IPS-20b (cell line): ENCODE measurements at regions not wholly inside any gene's neighbourhood (a gene's known extent, or its start where the extent isn't known, plus 50 kb on each side); places are given as distances from the start of the nearest gene placed in this dataset.

Experiments
- H3K27ac ChIP-seq: one replicate; pipeline ENCODE4 v1.5.1; 2013; ENCODE audit warnings: low read length
- H3K27me3 ChIP-seq: 2 replicates; pipeline ENCODE4 v1.6.1; 2013; ENCODE audit warnings: mild to moderate bottlenecking, low read length, inconsistent platforms; ENCODE audit not compliant: insufficient read depth
- H3K36me3 ChIP-seq: 2 replicates; pipeline ENCODE4 v1.6.1; 2013; ENCODE audit warnings: low read depth, mild to moderate bottlenecking, inconsistent platforms, low read length, moderate library complexity; ENCODE audit not compliant: insufficient read depth
- H3K4me1 ChIP-seq: 2 replicates; pipeline ENCODE4 v1.6.1; 2013; ENCODE audit warnings: mild to moderate bottlenecking, control low read depth, inconsistent platforms, low read length, moderate library complexity; ENCODE audit not compliant: insufficient read depth
- H3K4me3 ChIP-seq: 2 replicates; pipeline ENCODE4 v1.5.1; 2013; ENCODE audit warnings: mild to moderate bottlenecking, low read length, inconsistent platforms
- H3K9ac ChIP-seq: 2 replicates; pipeline ENCODE4 v1.6.1; 2013; ENCODE audit warnings: low read depth, mild to moderate bottlenecking, inconsistent platforms, low read length, moderate library complexity
- H3K9me3 ChIP-seq: 2 replicates; pipeline ENCODE4 v1.6.1; 2013; ENCODE audit warnings: mild to moderate bottlenecking, low read depth, low read length, inconsistent platforms; ENCODE audit not compliant: insufficient read depth

DNA sequence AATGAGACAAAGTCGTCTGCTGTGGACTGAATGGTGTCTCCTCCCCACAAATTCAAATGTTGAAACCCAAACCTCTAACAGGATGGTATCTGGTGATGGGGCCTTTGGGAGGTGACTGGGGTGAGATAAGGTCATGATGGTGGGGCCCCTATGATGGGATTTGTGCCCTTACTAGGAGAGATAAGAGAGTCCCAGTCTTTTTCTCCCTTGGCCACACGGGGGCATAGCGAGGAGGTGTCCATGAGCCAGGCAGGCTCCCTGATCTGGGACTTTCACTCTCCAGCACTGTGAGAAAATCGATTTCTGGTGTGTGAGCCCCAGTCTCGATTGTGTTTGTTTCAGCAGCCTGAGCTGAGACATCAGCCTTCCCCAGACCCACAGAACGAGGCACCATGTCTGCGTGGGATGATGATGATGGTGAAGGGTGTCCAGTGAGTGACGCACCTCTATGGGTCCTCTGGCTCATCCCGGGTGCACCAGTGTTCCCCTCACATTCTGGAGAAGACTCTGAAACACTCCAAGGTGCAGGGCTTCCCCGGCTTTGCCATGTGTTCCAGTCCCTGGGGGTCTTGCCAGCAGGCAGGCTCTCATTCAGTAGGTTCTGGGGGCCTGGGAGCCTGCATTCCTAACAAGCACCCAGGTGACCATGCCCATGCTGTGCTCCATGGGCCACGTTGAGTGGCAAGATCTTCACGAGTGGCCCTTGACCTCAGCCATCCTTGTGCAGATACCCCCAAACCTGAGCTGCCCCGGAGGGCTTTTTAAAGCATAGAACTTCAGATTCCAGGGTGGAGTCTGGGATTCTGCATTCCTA lies 363.0 kb downstream of the CTTN start:
- no peak overlapping the region for H3K4me3 ChIP-seq

DNA sequence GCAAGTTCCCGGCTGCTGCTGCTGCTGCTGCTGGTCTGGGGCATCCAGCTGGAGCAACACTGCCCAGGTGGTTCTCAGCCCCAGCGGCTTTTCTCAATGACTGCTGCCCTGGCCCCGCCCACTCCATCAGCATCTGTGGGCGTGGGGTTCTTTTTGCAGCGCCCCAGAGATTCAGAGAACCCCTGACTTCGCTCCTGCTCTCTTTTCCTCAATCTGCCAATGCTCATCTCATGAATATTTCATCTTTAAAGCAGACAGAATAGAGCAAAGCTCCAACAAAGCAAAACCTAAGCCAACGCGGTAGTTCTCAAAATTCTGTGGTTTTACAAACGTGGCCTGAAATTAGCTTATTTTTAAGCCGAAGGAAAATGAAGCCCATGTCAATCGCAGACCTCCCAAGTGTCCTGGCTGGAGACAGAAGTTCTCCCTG lies 363.6 kb downstream of the CTTN start:
- Histone ChIP-seq H3K36me3 (no peaks in the 10 kb centered on the region), H3K27me3 (no peaks in the 10 kb centered on the region), H3K4me3 (no peak overlapping the region), H3K9ac (no peak overlapping the region), H3K9me3 (no peaks in the 10 kb centered on the region), H3K4me1 (peaks cover 8% of the 10 kb centered on the region), H3K27ac (no peak overlapping the region)

More for the DNA sequence above, 363.0 kb downstream of the CTTN start:
- Histone ChIP-seq H3K9ac (no peak overlapping the region), H3K9me3 (no peaks in the 10 kb centered on the region), H3K4me1 (peaks cover 8% of the 10 kb centered on the region), H3K27me3 (no peaks in the 10 kb centered on the region), H3K36me3 (no peaks in the 10 kb centered on the region), H3K27ac (no peak overlapping the region)

- no peaks in the 10 kb centered on the region for H3K36me3 ChIP-seq
- no peak overlapping the region for H3K27ac ChIP-seq
- H3K4me3 ChIP-seq: no peak overlapping the region
- no peaks in the 10 kb centered on the region for H3K9me3 ChIP-seq
- peaks cover 8% of the 10 kb centered on the region for H3K4me1 ChIP-seq
- H3K9ac ChIP-seq: no peak overlapping the region
- H3K27me3 ChIP-seq: no peaks in the 10 kb centered on the region
Observed at GRCh38 chr11:70762810-70763209, 364.5 kb downstream of the CTTN start.

DNA sequence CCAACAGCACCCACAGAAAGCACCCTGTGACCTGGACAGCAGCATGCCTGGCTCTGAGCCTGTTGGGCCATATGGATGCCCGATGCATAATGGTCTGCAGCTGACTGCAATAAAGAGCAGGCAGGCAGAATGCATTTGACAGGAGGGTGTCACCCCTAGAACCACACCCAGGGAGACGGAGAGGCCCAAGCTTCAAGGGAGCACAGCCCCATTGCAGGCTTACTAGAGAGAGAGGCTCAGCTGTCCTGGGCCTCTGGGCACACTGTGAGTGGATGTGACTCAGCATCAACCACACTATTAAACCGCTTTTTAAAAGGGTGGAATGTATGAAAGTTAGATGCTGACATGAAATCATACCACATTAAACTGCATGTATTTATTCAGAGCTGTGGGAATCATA lies 365.3 kb downstream of the CTTN start:
- H3K27me3 ChIP-seq: no peaks in the 10 kb centered on the region
- H3K9me3 ChIP-seq: no peaks in the 10 kb centered on the region
- H3K4me3 ChIP-seq: no peak overlapping the region
- no peak overlapping the region for H3K9ac ChIP-seq
- no peak overlapping the region for H3K27ac ChIP-seq
- H3K36me3 ChIP-seq: no peaks in the 10 kb centered on the region
- H3K4me1 ChIP-seq: peaks cover 8% of the 10 kb centered on the region

- Histone ChIP-seq H3K9ac (no peak overlapping the region), H3K27ac (no peak overlapping the region), H3K9me3 (no peaks in the 10 kb centered on the region), H3K36me3 (no peaks in the 10 kb centered on the region), H3K4me1 (peaks cover 8% of the 10 kb centered on the region), H3K27me3 (no peaks in the 10 kb centered on the region), H3K4me3 (no peak overlapping the region)
Observed at GRCh38 chr11:70764356-70764905, 366.1 kb downstream of the CTTN start.

GRCh38 chr11:70766901-70767300 lies 368.6 kb downstream of the CTTN start:
- Histone ChIP-seq H3K27ac (no peak overlapping the region), H3K4me3 (no peak overlapping the region), H3K9ac (no peak overlapping the region), H3K27me3 (no peaks in the 10 kb centered on the region), H3K36me3 (no peaks in the 10 kb centered on the region), H3K9me3 (no peaks in the 10 kb centered on the region), H3K4me1 (no peaks in the 10 kb centered on the region; the same call in 1 of the 2 replicates)

DNA sequence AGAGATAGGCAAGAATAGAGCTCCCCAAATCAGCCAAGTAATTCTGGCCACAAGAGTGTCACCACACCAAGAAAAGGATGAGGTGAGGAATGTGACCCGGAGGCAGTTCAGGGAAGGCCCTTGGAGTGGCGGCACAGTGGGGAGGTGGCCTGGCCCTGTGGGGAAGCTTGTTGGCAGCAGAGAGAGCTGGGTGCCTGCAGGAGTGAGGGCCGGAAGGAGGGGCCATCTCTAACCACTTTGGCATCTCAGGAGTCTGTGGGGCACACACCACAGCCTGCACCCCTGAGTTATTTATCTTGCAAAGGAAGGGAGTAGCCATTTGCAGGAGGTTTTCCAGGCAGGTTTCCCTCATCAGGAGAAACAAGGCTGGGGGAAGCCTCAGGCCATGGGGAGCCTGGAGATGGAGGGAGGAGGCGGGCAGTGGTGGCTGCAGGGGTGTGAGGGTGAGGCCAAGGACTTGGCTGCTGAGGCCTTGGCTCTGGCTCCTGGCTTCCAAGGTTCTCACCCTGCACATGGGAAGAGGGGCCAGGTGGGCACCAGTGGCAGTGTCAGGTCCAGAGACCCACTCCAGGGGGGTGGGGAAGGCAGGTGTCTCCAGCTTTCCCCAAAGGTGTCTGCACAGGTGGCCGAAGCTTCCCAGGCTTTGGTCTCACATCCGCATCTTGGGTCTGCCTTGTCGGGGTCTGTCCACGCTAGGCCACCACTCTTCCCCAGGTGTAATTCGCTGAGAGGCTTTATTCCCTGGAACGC lies 370.2 kb downstream of the CTTN start:
- peaks cover 7% of the 10 kb centered on the region; the same call in 1 of the 2 replicates for H3K4me1 ChIP-seq
- H3K27ac ChIP-seq: no peak overlapping the region
- H3K9me3 ChIP-seq: no peaks in the 10 kb centered on the region
- H3K27me3 ChIP-seq: no peaks in the 10 kb centered on the region
- no peaks in the 10 kb centered on the region for H3K36me3 ChIP-seq
- H3K9ac ChIP-seq: no peak overlapping the region
- no peak overlapping the region for H3K4me3 ChIP-seq

DNA sequence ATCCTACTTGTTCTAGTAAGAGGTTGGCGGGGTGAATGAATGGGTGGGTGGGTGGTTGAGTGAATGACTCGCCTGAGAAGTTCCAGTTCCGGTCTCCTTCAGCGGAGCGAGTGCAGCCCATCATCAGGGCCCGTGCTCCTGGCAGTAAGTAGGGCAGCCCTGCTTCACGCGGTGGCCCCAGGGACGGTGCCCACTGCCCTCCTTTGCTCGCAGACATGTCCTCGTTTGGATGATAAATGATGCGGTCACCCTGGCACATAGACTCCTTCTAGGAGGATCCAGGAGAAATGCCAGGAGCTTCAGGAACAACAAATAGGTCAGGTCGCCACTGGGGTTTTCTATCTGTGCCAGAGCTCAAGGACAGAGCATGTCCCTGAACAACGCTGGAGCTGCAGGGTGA lies 370.8 kb downstream of the CTTN start:
- Histone ChIP-seq H3K9ac (no peak overlapping the region), H3K36me3 (no peaks in the 10 kb centered on the region), H3K9me3 (no peaks in the 10 kb centered on the region), H3K4me3 (no peak overlapping the region), H3K4me1 (peaks cover 7% of the 10 kb centered on the region; the same call in 1 of the 2 replicates), H3K27ac (no peak overlapping the region), H3K27me3 (no peaks in the 10 kb centered on the region)

GRCh38 chr11:70769521-70769920 lies 371.2 kb downstream of the CTTN start:
- Histone ChIP-seq H3K36me3 (no peaks in the 10 kb centered on the region), H3K4me3 (no peak overlapping the region), H3K27me3 (no peaks in the 10 kb centered on the region), H3K27ac (no peak overlapping the region), H3K9me3 (no peaks in the 10 kb centered on the region), H3K9ac (no peak overlapping the region), H3K4me1 (peaks cover 7% of the 10 kb centered on the region; the same call in 1 of the 2 replicates)

- Histone ChIP-seq H3K9me3 (no peaks in the 10 kb centered on the region), H3K9ac (no peak overlapping the region), H3K27me3 (no peaks in the 10 kb centered on the region), H3K4me3 (no peak overlapping the region), H3K27ac (no peak overlapping the region), H3K36me3 (no peaks in the 10 kb centered on the region), H3K4me1 (peaks cover 7% of the 10 kb centered on the region; the same call in 1 of the 2 replicates)
Observed at GRCh38 chr11:70771099-70771885, 373.0 kb downstream of the CTTN start.

DNA sequence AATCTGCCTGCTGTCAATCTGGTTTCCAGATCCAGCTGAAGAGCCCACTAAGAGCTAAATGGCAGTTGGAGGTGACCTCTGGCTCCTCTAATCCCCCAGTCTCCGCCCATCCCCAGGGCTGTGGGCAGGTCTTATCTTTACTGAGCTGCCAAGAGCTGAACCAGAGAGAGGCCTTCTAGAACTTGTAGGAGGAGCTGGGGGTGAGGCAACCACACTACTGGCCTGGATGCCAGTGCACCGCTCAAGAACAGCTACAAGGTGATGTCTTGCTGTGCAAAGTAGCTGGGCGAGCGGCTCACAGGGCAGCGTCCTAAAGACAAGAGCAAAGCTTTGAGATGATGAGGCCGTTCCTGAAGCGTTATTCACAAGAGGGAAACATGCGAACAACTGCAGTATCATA lies 374.6 kb downstream of the CTTN start:
- Histone ChIP-seq H3K36me3 (no peaks in the 10 kb centered on the region), H3K9me3 (no peaks in the 10 kb centered on the region), H3K4me3 (no peak overlapping the region), H3K4me1 (peaks cover 7% of the 10 kb centered on the region; the same call in 1 of the 2 replicates), H3K27me3 (no peaks in the 10 kb centered on the region), H3K27ac (no peak overlapping the region), H3K9ac (no peak overlapping the region)
